ENCODE measurements at regions not wholly inside any gene's neighbourhood (a gene's known extent, or its start where the extent isn't known, plus 50 kb on each side); places are given as distances from the start of the nearest gene placed in this dataset.
"Not testable (repeated sequence)": the region's sequence is repeated elsewhere in the genome, so short reads cannot be mapped to it uniquely, and the experiment has no call there.

GRCh38 chr18:34509163-34509562 lies 200.9 kb upstream of the DTNA start:
- no peak for TF ChIP-seq CTCF (conservative IDR thresholded peaks at IDR 0.05; ENCODE audit: low read depth, low read length)
- no peak for DNase-seq (ENCODE audit: low read depth)
- H3K4me3 ChIP-seq (ENCODE audit: low read depth, low read length), result no peak overlapping the region

- DNase-seq (ENCODE audit: low read depth), result no peak
- no peak for TF ChIP-seq CTCF (conservative IDR thresholded peaks at IDR 0.05; ENCODE audit: low read depth, low read length)
- no peak overlapping the region for H3K4me3 ChIP-seq (ENCODE audit: low read depth, low read length)
These were observed 200.1 kb upstream of the DTNA start for GRCh38 chr18:34509879-34510586.

- no peak for TF ChIP-seq CTCF (conservative IDR thresholded peaks at IDR 0.05; ENCODE audit: low read depth, low read length)
- DNase-seq (ENCODE audit: low read depth), result no peak
- no peak overlapping the region for H3K4me3 ChIP-seq (ENCODE audit: low read depth, low read length)
These were observed 199.2 kb upstream of the DTNA start for GRCh38 chr18:34510926-34511325.

GRCh38 chr18:34511435-34511834 lies 198.7 kb upstream of the DTNA start:
- DNase-seq (ENCODE audit: low read depth), result peak; percentile 52
- no peak overlapping the region for H3K4me3 ChIP-seq (ENCODE audit: low read depth, low read length)
- TF ChIP-seq CTCF (conservative IDR thresholded peaks at IDR 0.05; ENCODE audit: low read depth, low read length), result no peak

GRCh38 chr18:34511879-34512278 lies 198.2 kb upstream of the DTNA start:
- no peak for TF ChIP-seq CTCF (conservative IDR thresholded peaks at IDR 0.05; ENCODE audit: low read depth, low read length)
- no peak for DNase-seq (ENCODE audit: low read depth)
- H3K4me3 ChIP-seq (ENCODE audit: low read depth, low read length), result no peak overlapping the region

GRCh38 chr18:34514238-34514637 lies 195.9 kb upstream of the DTNA start:
- TF ChIP-seq CTCF (conservative IDR thresholded peaks at IDR 0.05; ENCODE audit: low read depth, low read length), result no peak
- DNase-seq (ENCODE audit: low read depth), result peak; percentile 19
- no peak overlapping the region for H3K4me3 ChIP-seq (ENCODE audit: low read depth, low read length)

GRCh38 chr18:34514957-34515356 lies 195.1 kb upstream of the DTNA start:
- H3K4me3 ChIP-seq (ENCODE audit: low read depth, low read length), result no peak overlapping the region
- no peak for TF ChIP-seq CTCF (conservative IDR thresholded peaks at IDR 0.05; ENCODE audit: low read depth, low read length)
- DNase-seq (ENCODE audit: low read depth), result no peak

- not testable (repeated sequence) for DNase-seq (ENCODE audit: low read depth); H3K4me3 ChIP-seq (ENCODE audit: low read depth, low read length)
These were observed 193.7 kb upstream of the DTNA start for GRCh38 chr18:34516355-34516754.

- DNase-seq (ENCODE audit: low read depth); H3K4me3 ChIP-seq (ENCODE audit: low read depth, low read length): not testable (repeated sequence)
These were observed 193.1 kb upstream of the DTNA start for GRCh38 chr18:34516996-34517395.
